ENCODE measurements at regions not wholly inside any gene's neighbourhood (a gene's known extent, or its start where the extent isn't known, plus 50 kb on each side); places are given as distances from the start of the nearest gene placed in this dataset.

DNA sequence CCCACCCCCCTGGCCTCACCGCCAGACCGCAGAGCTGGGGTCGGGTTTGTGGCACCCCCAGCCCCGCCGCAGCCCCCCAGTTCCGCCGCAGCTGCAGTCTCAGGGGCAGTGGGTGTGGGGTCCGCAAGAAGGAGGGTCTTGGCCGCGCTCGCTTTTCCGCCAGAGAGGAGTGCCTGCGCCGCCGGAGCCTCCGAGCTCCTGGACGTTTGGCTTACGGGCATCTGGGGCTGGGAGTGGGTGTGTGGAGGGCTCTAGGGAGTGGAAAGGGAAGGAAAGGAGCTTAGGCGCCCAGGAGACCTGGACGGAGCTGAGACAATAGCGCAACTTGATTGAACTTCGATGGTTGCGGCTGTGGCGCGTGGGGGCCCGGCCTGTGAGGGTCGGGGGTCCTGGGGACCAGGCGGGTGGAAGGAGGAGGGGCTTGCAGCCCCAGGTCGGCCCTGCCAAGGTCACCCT, 88.8 kb upstream of the IPO9 start:
- H3K4me1 ChIP-seq = peaks cover 30 to 100% (median 87%) of the 10 kb centered on the region in 9 donors
- peak overlapping the region; percentile 63 to 93 (median 86) for H3K4me3 ChIP-seq
- peaks cover 0 to 22% (median 8%) of the 10 kb centered on the region in 9 donors for H3K36me3 ChIP-seq
- H3K9me3 ChIP-seq = no peaks in the 10 kb centered on the region
- H3K27me3 ChIP-seq = peaks cover 0 to 16% (median 0%) of the 10 kb centered on the region in 7 donors
- 2 to 9% methylated on average over 28 to 29 of the region's 29 CpGs for WGBS, 2 donors
- TF ChIP-seq, protein P1, sequence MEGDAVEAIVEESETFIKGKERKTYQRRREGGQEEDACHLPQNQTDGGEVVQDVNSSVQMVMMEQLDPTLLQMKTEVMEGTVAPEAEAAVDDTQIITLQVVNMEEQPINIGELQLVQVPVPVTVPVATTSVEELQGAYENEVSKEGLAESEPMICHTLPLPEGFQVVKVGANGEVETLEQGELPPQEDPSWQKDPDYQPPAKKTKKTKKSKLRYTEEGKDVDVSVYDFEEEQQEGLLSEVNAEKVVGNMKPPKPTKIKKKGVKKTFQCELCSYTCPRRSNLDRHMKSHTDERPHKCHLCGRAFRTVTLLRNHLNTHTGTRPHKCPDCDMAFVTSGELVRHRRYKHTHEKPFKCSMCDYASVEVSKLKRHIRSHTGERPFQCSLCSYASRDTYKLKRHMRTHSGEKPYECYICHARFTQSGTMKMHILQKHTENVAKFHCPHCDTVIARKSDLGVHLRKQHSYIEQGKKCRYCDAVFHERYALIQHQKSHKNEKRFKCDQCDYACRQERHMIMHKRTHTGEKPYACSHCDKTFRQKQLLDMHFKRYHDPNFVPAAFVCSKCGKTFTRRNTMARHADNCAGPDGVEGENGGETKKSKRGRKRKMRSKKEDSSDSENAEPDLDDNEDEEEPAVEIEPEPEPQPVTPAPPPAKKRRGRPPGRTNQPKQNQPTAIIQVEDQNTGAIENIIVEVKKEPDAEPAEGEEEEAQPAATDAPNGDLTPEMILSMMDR (IDR thresholded peaks at IDR 0.05) = no peak
- ATAC-seq (peak in 7 of 8 donors; percentile 4 to 35 (median 16)), DNase-seq (no peak)
- peak overlapping the region; percentile 77 to 97 (median 92) for H3K27ac ChIP-seq
- intact Hi-C loops (cut with DNase I) = loop anchor here in 4 of 10 donors (2.0 to 5.0 kb wide), 4 partner anchors 37 to 52 kb away; no protein-coding TSS in a partner anchor

DNA sequence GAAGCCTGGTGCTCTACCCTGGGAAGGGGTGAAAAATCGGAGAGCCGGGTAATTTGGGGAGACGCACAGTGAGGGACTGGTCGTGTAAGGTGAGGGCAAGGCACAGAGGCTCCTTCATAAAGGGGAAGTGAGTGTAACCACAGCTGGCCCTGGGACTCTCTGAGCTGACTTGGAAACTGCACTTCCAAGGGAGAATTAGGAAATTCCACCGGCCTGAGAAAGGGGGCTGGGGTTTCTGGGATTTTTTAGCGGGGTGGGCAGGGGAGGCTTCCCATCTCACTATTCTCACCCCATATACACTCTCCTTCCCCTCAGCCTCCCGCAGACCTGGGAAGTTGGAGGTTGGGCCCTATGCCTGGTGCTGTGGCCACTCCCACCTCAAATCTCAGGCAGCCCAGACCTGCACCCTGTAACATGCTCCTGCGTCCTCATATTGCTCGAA, 88.3 kb upstream of the IPO9 start:
- Histone ChIP-seq H3K27me3 (peaks cover 0 to 16% (median 0%) of the 10 kb centered on the region in 7 donors), H3K9me3 (no peaks in the 10 kb centered on the region), H3K27ac (peak overlapping the region; percentile 77 to 97 (median 92)), H3K4me1 (peaks cover 30 to 100% (median 84%) of the 10 kb centered on the region in 9 donors), H3K36me3 (peaks cover 0 to 28% (median 8%) of the 10 kb centered on the region in 9 donors), H3K4me3 (peak overlapping the region; percentile 63 to 93 (median 86))
- ATAC-seq (peak in 6 of 8 donors; percentile 12 to 61 (median 41)), DNase-seq (no peak)
- 15 to 17% methylated on average over 9 of the region's 9 CpGs for WGBS, 2 donors
- TF ChIP-seq, protein P1 (IDR thresholded peaks at IDR 0.05) = no peak
- intact Hi-C loops (cut with DNase I) = loop anchor here in 4 of 10 donors (2.0 to 5.0 kb wide), 4 partner anchors 37 to 52 kb away; no protein-coding TSS in a partner anchor

DNA sequence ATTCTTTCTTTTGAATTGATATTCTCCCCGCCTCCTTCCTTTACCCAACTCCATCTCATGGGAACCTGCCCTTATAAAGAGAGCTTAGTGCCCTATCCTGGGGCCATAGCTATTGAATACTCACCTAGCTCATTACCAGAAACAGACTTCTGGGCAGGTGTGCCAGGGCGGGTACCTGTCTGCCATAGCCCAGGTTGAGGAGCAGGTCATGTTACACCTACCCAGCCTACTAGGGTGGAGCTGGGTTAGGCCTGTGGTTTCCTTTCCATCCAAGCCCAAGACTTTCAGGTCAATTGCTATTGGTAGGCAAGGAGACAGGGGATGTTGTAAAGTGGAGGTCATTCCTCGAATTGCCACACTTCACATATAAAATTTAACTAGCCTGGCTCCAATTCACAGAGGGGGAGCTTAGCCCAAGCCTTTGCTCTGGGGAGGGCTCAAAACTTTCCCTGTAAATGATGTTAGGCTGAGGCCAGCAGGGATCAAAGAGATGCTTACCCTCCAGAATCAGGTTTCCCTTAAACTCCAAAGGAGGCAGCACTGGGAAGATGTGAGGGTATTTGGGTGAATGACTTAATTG, 87.1 kb upstream of the IPO9 start:
- peaks cover 0 to 37% (median 8%) of the 10 kb centered on the region in 9 donors for H3K36me3 ChIP-seq
- H3K27me3 ChIP-seq = peaks cover 0 to 16% (median 0%) of the 10 kb centered on the region in 7 donors
- peak overlapping the region in 9 of 10 donors; percentile 34 to 97 (median 93) for H3K27ac ChIP-seq
- ATAC-seq (no peak), DNase-seq (no peak)
- no peaks in the 10 kb centered on the region for H3K9me3 ChIP-seq
- intact Hi-C loops (cut with DNase I) = loop anchor here in 4 of 10 donors (2.0 to 5.0 kb wide), 4 partner anchors 35 to 50 kb away; no protein-coding TSS in a partner anchor
- TF ChIP-seq, protein P1 (IDR thresholded peaks at IDR 0.05) = no peak
- WGBS, 2 donors = 63 to 67% methylated on average over 3 of the region's 3 CpGs
- peak overlapping the region in 6 of 10 donors; percentile 2 to 93 (median 87) for H3K4me3 ChIP-seq
- H3K4me1 ChIP-seq = peaks cover 22 to 100% (median 77%) of the 10 kb centered on the region in 9 donors

DNA sequence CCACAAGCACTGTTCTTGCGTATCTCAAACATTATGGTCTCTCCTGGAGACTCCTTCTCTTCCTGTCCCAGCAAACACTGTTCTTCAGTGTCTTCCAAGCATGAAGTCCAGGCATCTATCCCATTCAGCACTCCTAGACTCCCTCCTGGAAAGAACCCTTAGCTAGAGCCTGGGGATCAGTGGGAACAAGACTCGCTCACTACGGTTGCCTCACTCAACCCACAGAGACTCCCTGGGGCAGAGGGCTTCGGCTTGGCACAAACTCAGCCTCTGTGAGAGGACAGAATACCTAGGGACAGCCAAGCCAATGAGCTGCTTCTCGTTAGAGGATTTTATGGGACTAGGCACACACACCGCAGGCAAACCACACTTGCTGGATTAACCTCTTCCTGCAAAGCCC, 86.5 kb upstream of the IPO9 start:
- Histone ChIP-seq H3K27me3 (peaks cover 0 to 16% (median 0%) of the 10 kb centered on the region in 7 donors), H3K27ac (peak overlapping the region in 9 of 10 donors; percentile 12 to 97 (median 93)), H3K36me3 (peaks cover 0 to 41% (median 8%) of the 10 kb centered on the region in 9 donors), H3K9me3 (no peaks in the 10 kb centered on the region), H3K4me3 (peak overlapping the region in 6 of 10 donors; percentile 2 to 93 (median 87)), H3K4me1 (peaks cover 19 to 100% (median 76%) of the 10 kb centered on the region in 9 donors)
- intact Hi-C loops (cut with DNase I) = loop anchor here in 3 of 10 donors (5.0 kb wide), 3 partner anchors 35 to 50 kb away; no protein-coding TSS in a partner anchor
- TF ChIP-seq, protein P1 (IDR thresholded peaks at IDR 0.05) = no peak
- 30 to 43% methylated on average over 6 of the region's 6 CpGs for WGBS, 2 donors
- peak in 1 of 8 donors; percentile 5 for ATAC-seq
- DNase-seq = no peak

Measured in heart right ventricle (tissue), 16 donors.